NCI-H2029 (cell line): ENCODE measurements at regions not wholly inside any gene's neighbourhood (a gene's known extent, or its start where the extent isn't known, plus 50 kb on each side); places are given as distances from the start of the nearest gene placed in this dataset.
"Not testable (repeated sequence)": the region's sequence is repeated elsewhere in the genome, so short reads cannot be mapped to it uniquely, and the experiment has no call there.

Experiments
- DNase-seq: peaks from one replicate; lab custom pipeline; 2025; lab: John Stamatoyannopoulos, UW

DNA sequence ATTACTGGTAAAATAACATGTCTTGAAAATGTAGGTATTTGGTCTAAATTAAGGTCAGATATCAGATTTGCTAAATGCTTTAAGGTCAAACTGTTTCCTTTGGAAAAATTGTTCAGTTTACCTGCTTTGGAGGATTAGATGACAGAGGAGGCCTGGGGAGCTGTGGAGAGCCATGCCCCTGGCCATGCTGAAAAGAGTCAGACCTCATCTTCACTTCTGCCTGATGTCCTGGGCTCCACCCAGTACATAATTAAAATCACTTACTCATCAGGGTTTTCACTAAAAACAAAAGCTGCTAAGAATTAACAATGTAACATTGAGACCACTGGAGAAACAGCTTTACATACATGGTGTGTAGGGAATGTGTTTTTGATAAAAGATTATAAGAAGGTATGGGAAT is 60.8 kb upstream of the UNC93A start:
- DNase-seq, result no peak

DNA sequence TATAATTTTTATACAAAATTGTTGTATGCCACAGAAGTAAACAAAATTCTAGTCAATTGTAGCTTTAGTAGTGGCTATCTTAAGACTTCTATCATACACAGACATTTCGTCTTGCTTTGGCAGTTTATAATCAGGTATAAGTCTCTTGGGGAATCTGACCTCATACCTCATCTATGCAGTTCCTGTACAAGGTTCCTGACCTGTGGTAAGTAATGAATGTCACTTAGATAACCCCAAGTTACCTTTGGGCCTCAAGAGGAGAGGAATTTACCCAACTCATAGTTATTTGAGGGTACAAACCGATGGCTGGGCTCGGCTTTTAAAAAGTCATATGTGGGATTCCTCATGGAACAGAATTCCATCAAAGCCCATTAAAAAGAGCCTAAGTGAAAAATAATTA is 58.8 kb upstream of the UNC93A start:
- DNase-seq, result no peak

DNA sequence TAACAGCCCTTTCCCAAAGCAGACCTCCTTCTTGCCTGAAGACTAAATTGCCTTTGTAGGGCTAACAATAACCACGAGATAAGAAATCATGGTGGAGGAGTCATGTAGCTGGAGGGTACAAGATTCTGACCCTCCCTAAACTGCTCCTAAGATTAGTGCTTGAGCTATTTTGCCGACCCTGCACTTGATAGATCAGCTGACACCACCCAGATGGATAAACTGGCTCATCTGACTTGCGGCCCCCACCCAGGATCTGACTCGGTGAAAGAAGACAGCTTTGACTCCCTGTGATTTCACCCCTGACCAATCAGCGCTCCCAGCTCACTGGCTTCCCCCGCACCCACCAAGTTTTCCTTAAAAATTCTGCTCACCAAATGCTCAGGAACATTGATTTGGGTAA is 57.6 kb upstream of the UNC93A start:
- DNase-seq, result no peak

DNA sequence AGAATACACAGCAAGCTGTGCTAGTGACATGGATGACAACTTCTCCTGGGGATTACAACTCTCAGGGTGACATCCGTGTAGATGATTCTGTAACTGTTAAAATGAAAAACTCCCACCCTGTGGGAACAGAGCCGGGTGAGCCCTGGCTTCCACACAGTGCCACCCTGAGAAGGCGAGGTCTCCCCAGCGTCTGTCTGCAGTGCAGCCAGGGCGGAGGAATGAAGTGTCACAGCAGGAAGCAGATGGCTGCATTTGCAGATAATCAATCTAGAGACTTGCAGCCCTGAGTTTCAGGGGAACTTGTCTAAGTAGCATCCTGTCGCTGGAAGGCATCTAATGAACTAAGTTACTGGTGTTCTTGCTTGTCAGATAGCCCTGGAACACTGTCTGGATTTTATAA is 56.5 kb upstream of the UNC93A start:
- not testable (repeated sequence) for DNase-seq

DNA sequence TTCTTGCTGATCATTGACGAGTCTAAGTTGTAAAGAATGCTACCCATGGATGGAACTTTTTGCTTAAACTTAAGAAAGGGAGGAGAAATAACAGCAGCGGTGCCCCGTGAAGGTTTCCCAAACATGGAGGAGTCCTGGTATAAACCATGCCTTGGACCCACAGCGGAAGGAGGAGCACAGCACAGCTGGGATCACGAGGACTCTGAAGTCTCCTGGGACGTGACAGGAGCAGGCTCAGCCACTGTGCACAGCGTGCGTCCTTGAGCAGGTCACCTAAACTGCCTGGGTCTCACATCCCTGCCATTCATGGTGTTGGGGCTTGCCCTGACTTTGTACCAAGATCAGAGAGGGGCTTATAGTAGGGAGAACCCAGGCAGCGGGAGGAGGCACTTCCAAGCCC is 56.1 kb upstream of the UNC93A start:
- DNase-seq, result no peak

DNA sequence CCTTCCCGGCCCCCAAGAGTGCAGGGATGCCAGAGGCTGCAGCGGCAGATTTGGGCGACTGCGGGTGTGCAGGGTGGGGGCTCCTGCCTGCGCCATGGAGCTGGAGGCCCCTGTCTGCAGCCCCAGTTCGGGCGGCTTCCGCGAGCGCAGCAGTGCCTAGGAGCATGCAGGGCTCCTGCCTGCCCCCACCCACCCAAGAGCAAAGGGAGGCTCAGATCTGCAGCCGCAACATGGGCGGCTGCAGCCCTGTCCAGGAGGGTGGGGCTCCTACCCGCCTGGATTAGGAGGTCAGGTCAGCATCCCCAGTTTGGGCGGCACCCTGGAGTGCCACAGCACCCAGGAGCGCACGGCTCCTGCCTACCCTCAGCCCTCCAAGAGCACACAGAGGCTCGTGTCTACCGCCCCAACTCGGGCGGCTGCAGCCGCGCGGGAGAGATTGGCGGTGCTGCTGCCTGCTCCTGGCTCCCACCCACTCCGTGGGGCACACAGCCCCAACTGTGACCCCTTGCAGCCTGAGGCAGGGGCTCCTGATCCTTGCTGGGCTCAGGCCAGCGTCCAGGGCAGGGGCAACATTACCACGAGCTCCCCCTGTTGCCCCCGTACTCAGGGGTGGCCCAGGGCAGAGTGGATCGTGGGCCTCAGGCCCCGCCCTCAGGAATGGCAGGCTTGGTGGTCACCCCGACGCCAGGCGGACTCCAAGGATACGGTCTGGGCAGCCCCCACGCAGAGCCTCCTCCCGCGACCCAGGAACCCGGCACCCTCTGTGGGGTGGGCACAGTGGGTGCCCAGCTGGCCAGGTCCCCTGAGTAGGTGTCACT is 55.5 kb upstream of the UNC93A start:
- DNase-seq, result no peak

DNA sequence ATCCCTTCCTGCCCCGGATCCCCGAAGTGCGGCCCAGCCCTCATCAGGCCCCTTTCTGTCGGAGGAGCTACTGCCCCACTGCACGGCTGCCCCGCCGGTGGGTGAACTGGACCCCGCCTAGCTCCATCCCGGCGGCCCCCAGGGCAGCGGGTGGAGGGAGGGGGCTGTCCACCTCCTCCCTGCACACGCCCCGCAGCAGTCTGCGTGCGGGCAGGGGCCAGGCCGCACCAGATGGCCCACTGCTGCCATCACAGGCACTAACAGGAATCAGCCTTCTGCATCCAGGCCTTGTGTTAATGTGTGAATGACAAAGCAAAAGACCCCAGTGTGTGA is 54.9 kb upstream of the UNC93A start:
- DNase-seq, result no peak

DNA sequence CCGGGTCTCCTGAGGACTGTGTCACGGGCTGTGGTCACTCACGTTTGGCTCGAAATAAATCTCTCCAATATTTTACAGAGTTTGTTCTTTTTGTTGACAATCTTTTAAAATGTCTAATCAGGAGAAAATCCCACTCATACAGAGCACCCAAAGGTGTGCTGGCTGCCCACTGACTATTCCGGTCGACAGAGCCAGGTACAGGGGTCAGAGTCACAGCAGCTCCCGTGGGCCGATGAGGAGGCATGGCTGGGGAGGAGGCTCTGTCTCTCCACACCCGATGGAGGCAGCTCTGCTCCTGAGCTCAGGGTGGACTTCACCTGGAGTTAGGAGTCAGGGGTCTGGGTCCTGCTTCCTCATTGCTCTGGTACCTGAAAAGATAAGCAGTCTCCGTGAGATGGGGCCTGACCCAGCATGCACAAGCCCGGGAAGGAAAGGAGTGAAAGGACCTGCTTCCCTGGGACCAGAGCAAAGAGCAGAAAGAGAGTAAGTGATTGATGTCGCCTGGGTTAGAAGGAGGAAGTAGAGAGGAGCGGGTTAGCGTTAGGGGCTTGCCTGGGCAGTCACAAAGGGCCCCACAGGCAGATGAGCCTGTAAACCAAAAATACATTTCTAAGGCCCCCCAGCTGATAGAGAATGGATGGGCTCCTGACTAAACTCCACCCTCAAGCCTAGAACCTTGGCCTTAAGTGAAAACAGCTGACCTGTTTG is 53.5 kb upstream of the UNC93A start:
- DNase-seq, result no peak

DNA sequence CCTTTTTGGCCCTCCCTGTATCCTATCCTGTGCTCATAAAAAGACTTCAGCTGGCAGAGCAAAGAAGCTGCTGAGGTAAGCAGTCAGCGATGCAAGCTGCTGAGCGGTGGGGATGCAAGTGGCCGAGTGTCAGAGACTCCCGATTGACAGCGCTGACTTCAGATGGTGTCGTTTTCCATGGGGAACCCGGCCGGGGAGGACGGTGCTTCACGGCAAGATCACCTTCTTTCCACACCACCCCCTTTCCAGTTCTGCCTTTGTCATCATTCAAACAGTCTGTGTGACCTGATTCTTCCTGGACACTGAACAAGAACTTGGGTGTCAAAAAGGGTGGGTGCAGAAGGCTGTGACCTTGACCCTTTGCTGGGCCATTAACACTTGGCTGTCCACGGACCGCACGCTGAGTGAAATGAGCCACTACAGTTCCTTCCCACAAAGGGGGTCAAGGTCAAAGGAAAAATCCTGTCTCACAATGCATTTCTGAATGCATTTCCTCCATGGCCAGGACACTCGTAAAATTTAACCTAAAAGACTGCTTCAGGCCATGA is 52.9 kb upstream of the UNC93A start:
- DNase-seq, result no peak

DNA sequence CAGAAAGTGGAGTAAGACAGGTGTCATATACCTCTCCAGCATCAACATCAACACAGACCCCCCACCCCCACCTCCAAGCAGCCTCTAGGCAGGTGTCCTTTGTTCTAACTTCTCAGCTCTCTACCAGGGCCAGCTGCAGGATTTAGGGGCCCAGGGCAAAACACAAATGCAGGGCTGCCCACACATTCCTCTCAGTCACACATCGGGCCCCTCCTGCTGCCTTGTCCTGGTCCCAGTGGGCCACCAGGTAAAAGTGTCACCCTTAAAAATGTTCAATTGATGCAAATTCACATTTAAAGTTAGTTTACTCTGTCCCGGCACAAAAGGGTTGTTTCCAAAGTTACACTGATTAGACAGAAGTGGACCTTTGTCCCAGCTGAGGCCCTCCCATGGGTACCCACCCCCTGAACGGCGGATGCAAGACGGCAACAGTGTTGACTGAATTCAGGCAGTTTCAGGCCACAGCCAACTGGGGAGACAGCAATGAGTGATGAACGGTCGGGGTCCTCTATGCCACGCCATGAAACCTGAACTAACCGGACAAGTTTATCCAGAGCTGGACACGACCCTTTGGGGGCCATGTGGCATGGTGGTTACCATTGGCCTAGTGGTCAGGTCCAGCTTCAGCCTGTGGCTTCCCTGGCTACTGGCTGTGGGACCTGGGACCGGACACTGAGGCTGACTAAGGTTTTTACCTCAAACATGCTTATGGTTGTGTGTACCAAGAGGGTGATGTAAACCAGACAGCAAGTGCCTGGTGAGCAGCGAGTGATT is 52.2 kb upstream of the UNC93A start:
- no peak for DNase-seq

DNA sequence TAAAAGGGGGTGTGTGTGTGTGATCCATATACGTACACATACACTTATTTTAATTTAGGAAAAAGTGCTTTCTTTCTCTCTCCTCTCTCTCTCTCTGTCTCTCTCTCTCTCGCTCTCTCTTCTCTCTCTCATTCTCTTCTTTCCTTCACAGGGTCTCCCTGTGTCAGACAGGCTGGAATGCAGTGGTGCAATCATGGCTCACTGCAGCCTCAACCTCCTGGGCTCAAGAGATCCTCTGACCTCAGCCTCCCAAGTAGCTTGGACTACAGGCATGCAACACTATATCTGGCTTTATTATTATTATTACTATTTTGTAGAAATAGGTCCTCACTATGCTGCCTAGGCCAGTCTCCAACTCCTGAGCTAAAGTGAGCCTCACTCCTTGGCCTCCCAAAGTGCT is 51.6 kb upstream of the UNC93A start:
- DNase-seq, result not testable (repeated sequence)

DNA sequence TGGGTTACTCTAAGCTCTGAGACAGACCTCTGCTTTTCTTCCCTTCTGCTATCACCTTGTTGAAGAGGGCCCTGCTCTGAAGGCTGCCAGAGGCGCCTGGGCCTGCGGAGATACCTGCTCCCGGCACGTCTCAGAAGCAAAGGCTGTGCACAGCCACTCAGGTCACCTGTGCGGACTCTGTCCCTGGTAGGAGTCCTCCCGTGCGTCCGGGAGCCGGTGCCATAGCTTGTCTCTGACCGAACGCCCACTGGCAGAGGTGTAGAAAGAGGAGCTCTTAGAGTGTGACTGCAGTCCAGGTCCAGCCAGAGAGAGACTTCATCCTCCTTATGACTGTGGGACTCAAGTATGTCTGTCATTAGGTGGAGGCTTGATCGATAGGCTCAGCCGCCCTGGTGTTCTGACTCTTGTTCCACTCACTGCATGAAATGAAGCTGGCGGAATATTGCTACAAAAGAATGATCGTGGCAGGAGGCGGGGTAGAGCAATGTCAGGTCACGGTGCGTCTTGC is 51.0 kb upstream of the UNC93A start:
- no peak for DNase-seq
